ENCODE measurements at regions not wholly inside any gene's neighbourhood (a gene's known extent, or its start where the extent isn't known, plus 50 kb on each side); places are given as distances from the start of the nearest gene placed in this dataset.

GRCh38 chr13:60258349-60258748 lies 94.6 kb upstream of the DIAPH3 start:
- no peak for TF ChIP-seq WT1 (tag by site-specific recombination; IDR thresholded peaks at IDR 0.05)
- no peak for TF ChIP-seq CTCF (tag by site-specific recombination; IDR thresholded peaks at IDR 0.05)
- TF ChIP-seq ZBTB6 (tag by site-specific recombination; IDR thresholded peaks at IDR 0.05): no peak
- no peak for TF ChIP-seq YY1 (tag by site-specific recombination; IDR thresholded peaks at IDR 0.05)
- no peak for TF ChIP-seq TCF7L2 (IDR thresholded peaks at IDR 0.05; ENCODE audit: borderline replicate concordance, low read depth, low read length)
- TF ChIP-seq HOXA7 (CRISPR knock-in tag; IDR thresholded peaks at IDR 0.05; ENCODE audit: borderline replicate concordance): no peak
- TF ChIP-seq, protein P1, sequence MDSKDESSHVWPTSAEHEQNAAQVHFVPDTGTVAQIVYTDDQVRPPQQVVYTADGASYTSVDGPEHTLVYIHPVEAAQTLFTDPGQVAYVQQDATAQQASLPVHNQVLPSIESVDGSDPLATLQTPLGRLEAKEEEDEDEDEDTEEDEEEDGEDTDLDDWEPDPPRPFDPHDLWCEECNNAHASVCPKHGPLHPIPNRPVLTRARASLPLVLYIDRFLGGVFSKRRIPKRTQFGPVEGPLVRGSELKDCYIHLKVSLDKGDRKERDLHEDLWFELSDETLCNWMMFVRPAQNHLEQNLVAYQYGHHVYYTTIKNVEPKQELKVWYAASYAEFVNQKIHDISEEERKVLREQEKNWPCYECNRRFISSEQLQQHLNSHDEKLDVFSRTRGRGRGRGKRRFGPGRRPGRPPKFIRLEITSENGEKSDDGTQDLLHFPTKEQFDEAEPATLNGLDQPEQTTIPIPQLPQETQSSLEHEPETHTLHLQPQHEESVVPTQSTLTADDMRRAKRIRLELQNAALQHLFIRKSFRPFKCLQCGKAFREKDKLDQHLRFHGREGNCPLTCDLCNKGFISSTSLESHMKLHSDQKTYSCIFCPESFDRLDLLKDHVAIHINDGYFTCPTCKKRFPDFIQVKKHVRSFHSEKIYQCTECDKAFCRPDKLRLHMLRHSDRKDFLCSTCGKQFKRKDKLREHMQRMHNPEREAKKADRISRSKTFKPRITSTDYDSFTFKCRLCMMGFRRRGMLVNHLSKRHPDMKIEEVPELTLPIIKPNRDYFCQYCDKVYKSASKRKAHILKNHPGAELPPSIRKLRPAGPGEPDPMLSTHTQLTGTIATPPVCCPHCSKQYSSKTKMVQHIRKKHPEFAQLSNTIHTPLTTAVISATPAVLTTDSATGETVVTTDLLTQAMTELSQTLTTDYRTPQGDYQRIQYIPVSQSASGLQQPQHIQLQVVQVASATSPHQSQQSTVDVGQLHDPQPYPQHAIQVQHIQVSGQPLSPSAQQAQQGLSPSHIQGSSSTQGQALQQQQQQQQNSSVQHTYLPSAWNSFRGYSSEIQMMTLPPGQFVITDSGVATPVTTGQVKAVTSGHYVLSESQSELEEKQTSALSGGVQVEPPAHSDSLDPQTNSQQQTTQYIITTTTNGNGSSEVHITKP (tag by site-specific recombination; IDR thresholded peaks at IDR 0.05): no peak
- TF ChIP-seq PATZ1 (tag by site-specific recombination; IDR thresholded peaks at IDR 0.05): no peak

Measured in HEK293 (cell line).